GM19239 (cell line): ENCODE measurements at regions not wholly inside any gene's neighbourhood (a gene's known extent, or its start where the extent isn't known, plus 50 kb on each side); places are given as distances from the start of the nearest gene placed in this dataset.

Experiments
- DNase-seq: peaks from one replicate; pipeline ENCODE4 v3.0.0; 2011; ENCODE audit warnings: low spot score; ENCODE audit not compliant: insufficient read length
- FAIRE-seq: peaks from 2 replicates; lab custom pipeline; 2011; peaks lifted over from hg19 to GRCh38; lab: Jason Lieb, UNC

GRCh38 chrX:10045327-10046000, 78.3 kb downstream of the CLDN34 start:
- DNase-seq: no peak

GRCh38 chrX:10047133-10047532, 80.0 kb downstream of the CLDN34 start:
- FAIRE-seq (no peak), DNase-seq (no peak)

More at GRCh38 chrX:10045327-10046000, 78.3 kb downstream of the CLDN34 start:
- FAIRE-seq: no peak

- no peak for DNase-seq
- FAIRE-seq: no peak
Measured at GRCh38 chrX:10047631-10048030, 80.5 kb downstream of the CLDN34 start.

- DNase-seq (no peak), FAIRE-seq (no peak)
Measured at GRCh38 chrX:10048076-10048475, 80.9 kb downstream of the CLDN34 start.

GRCh38 chrX:10048707-10049106, 81.5 kb downstream of the CLDN34 start:
- no peak for FAIRE-seq
- no peak for DNase-seq

GRCh38 chrX:10049236-10049635, 82.1 kb downstream of the CLDN34 start:
- DNase-seq (no peak), FAIRE-seq (no peak)

- FAIRE-seq: no peak
- no peak for DNase-seq
Measured at GRCh38 chrX:10050481-10050880, 83.3 kb downstream of the CLDN34 start.

GRCh38 chrX:10051866-10052480, 84.8 kb downstream of the CLDN34 start:
- no peak for DNase-seq
- FAIRE-seq: no peak

GRCh38 chrX:10052906-10053625, 85.9 kb downstream of the CLDN34 start:
- FAIRE-seq: no peak
- no peak for DNase-seq

GRCh38 chrX:10054396-10054795, 87.2 kb downstream of the CLDN34 start:
- FAIRE-seq: no peak

GRCh38 chrX:10055430-10055829, 88.3 kb downstream of the CLDN34 start:
- FAIRE-seq: no peak
- no peak for DNase-seq

More at GRCh38 chrX:10054396-10054795, 87.2 kb downstream of the CLDN34 start:
- no peak for DNase-seq

- no peak for FAIRE-seq
- no peak for DNase-seq
Measured at GRCh38 chrX:10062352-10062751, 94.4 kb upstream of the CLCN4 start.

GRCh38 chrX:10062980-10063379, 93.8 kb upstream of the CLCN4 start:
- DNase-seq: no peak
- FAIRE-seq: no peak

GRCh38 chrX:10064736-10065135, 92.0 kb upstream of the CLCN4 start:
- FAIRE-seq (no peak), DNase-seq (no peak)

GRCh38 chrX:10070714-10071436, 85.9 kb upstream of the CLCN4 start:
- peak; percentile 47 for FAIRE-seq
- no peak for DNase-seq

GRCh38 chrX:10071451-10072144, 85.2 kb upstream of the CLCN4 start:
- FAIRE-seq (no peak), DNase-seq (no peak)

GRCh38 chrX:10072786-10073568, 83.8 kb upstream of the CLCN4 start:
- DNase-seq: no peak
- FAIRE-seq: no peak

- DNase-seq: no peak
- FAIRE-seq: no peak
Measured at GRCh38 chrX:10073671-10074070, 83.1 kb upstream of the CLCN4 start.

GRCh38 chrX:10074241-10074941, 82.4 kb upstream of the CLCN4 start:
- DNase-seq (no peak), FAIRE-seq (no peak)
